OCI-LY3 (cell line): ENCODE measurements at regions not wholly inside any gene's neighbourhood (a gene's known extent, or its start where the extent isn't known, plus 50 kb on each side); places are given as distances from the start of the nearest gene placed in this dataset.

Source experiments
- H2AFZ ChIP-seq: fragments of 200-600, 300-600 bp; shearing (Covaris generic); 2 replicates; pipeline ENCODE4 v1.6.0; 2014; ENCODE audit warnings: antibody characterized with exemption, low read depth, low read length
- H3K27ac ChIP-seq: fragments of 200-600, 300-600 bp; sonication (generic); 2 replicates; pipeline ENCODE4 v1.5.1; 2014; ENCODE audit warnings: mild to moderate bottlenecking, low read length, moderate library complexity, mixed read lengths
- H3K27me3 ChIP-seq: fragments of 200-600, 300-600 bp; sonication (generic); 2 replicates; pipeline ENCODE4 v1.6.1; 2014; ENCODE audit warnings: low read depth, low read length, mixed read lengths
- H3K36me3 ChIP-seq: fragments of 200-600, 300-600 bp; sonication (generic); replicated peaks from 2 replicates; pipeline ENCODE3; 2014; ENCODE audit warnings: low read depth, low read length, mixed read lengths
- H3K4me1 ChIP-seq: fragments of 300-600, 200-600 bp; sonication (generic); 2 replicates; pipeline ENCODE4 v1.6.1; 2014; ENCODE audit warnings: low read length, mixed read lengths
- H3K4me2 ChIP-seq: fragments of 200-600, 300-600 bp; sonication (generic); 2 replicates; pipeline ENCODE4 v1.6.1; 2014; ENCODE audit warnings: low read length, mixed read lengths
- H3K4me3 ChIP-seq: fragments of 300-600, 200-600 bp; sonication (generic); 2 replicates; pipeline ENCODE4 v1.5.1; 2014; ENCODE audit warnings: antibody characterized with exemption, mild to moderate bottlenecking, low read length, moderate library complexity
- H3K79me2 ChIP-seq: fragments of 300-600, 200-600 bp; shearing (Covaris generic); 2 replicates; pipeline ENCODE4 v1.6.1; 2014; ENCODE audit warnings: mild to moderate bottlenecking, low read length, mixed read lengths
- H3K9ac ChIP-seq: fragments of 300-600, 200-600 bp; shearing (Covaris generic); 2 replicates; pipeline ENCODE4 v1.6.0; 2014; ENCODE audit warnings: mild to moderate bottlenecking, low read length, moderate library complexity
- H3K9me3 ChIP-seq: fragments of 200-600, 300-600 bp; shearing (Covaris generic); 2 replicates; pipeline ENCODE4 v1.6.1; 2014; ENCODE audit warnings: low read length, mixed read lengths; ENCODE audit not compliant: insufficient read depth
- H4K20me1 ChIP-seq: fragments of 200-600, 300-600 bp; sonication (generic); 2 replicates; pipeline ENCODE4 v1.6.1; 2016; ENCODE audit warnings: low read length, mixed read lengths; ENCODE audit not compliant: insufficient read depth
- CTCF ChIP-seq: fragments of 200-600, 300-600 bp; sonication (generic); IDR thresholded peaks from 2 replicates; pipeline ENCODE4 v1.5.1; 2014; ENCODE audit warnings: antibody characterized with exemption, low read length, low read depth
- EZH2phosphoT487 ChIP-seq: fragments of 200-600 bp; shearing (Covaris generic); IDR thresholded peaks from 2 replicates; pipeline ENCODE4 v1.6.1; 2018; ENCODE audit warnings: antibody characterized with exemption, mixed run types, low read depth

GRCh38 chr22:48952256-48953102 lies 875.2 kb downstream of the BRD1 start:
- no peak overlapping the region for H2AFZ ChIP-seq
- no peak overlapping the region for H3K4me2 ChIP-seq
- no peak overlapping the region for H3K27ac ChIP-seq
- H4K20me1 ChIP-seq, result no peaks in the 10 kb centered on the region
- no peaks in the 10 kb centered on the region for H3K4me1 ChIP-seq
- no peak overlapping the region for H3K9ac ChIP-seq
- H3K9me3 ChIP-seq, result no peaks in the 10 kb centered on the region
- H3K79me2 ChIP-seq, result no peaks in the 10 kb centered on the region
- H3K27me3 ChIP-seq, result no peaks in the 10 kb centered on the region
- TF ChIP-seq EZH2phosphoT487 (no peak), CTCF (no peak)
- no peak overlapping the region for H3K4me3 ChIP-seq
- H3K36me3 ChIP-seq, result no peaks in the 10 kb centered on the region

GRCh38 chr22:48951836-48952235 lies 875.8 kb downstream of the BRD1 start:
- H3K36me3 ChIP-seq, result no peaks in the 10 kb centered on the region
- H3K4me2 ChIP-seq, result no peak overlapping the region
- no peaks in the 10 kb centered on the region for H3K4me1 ChIP-seq
- H2AFZ ChIP-seq, result no peak overlapping the region
- no peaks in the 10 kb centered on the region for H4K20me1 ChIP-seq
- no peak overlapping the region for H3K4me3 ChIP-seq
- H3K9ac ChIP-seq, result no peak overlapping the region
- no peaks in the 10 kb centered on the region for H3K9me3 ChIP-seq
- no peak for TF ChIP-seq CTCF
- TF ChIP-seq EZH2phosphoT487, result no peak
- no peak overlapping the region for H3K27ac ChIP-seq
- no peaks in the 10 kb centered on the region for H3K79me2 ChIP-seq
- H3K27me3 ChIP-seq, result no peaks in the 10 kb centered on the region

GRCh38 chr22:48950151-48950915 lies 877.3 kb downstream of the BRD1 start:
- Histone ChIP-seq H3K4me1 (no peaks in the 10 kb centered on the region), H2AFZ (no peak overlapping the region), H3K36me3 (no peaks in the 10 kb centered on the region), H3K27ac (no peak overlapping the region), H3K4me2 (no peak overlapping the region), H3K79me2 (no peaks in the 10 kb centered on the region), H3K9me3 (no peaks in the 10 kb centered on the region), H3K9ac (no peak overlapping the region), H3K27me3 (no peaks in the 10 kb centered on the region), H4K20me1 (no peaks in the 10 kb centered on the region), H3K4me3 (no peak overlapping the region)
- TF ChIP-seq EZH2phosphoT487 (no peak), CTCF (no peak)

GRCh38 chr22:48949375-48950149 lies 878.1 kb downstream of the BRD1 start:
- no peak overlapping the region for H3K4me3 ChIP-seq
- no peaks in the 10 kb centered on the region for H3K36me3 ChIP-seq
- no peak overlapping the region for H3K4me2 ChIP-seq
- no peaks in the 10 kb centered on the region for H3K4me1 ChIP-seq
- no peaks in the 10 kb centered on the region for H3K9me3 ChIP-seq
- H2AFZ ChIP-seq, result no peak overlapping the region
- H3K27me3 ChIP-seq, result no peaks in the 10 kb centered on the region
- H4K20me1 ChIP-seq, result no peaks in the 10 kb centered on the region
- no peak for TF ChIP-seq CTCF
- no peak for TF ChIP-seq EZH2phosphoT487
- H3K9ac ChIP-seq, result no peak overlapping the region
- no peak overlapping the region for H3K27ac ChIP-seq
- H3K79me2 ChIP-seq, result no peaks in the 10 kb centered on the region
